ENCODE measurements at regions not wholly inside any gene's neighbourhood (a gene's known extent, or its start where the extent isn't known, plus 50 kb on each side); places are given as distances from the start of the nearest gene placed in this dataset.

- intact Hi-C loops (cut with DNase I; ENCODE audit: low total_unique reads) (no loop called here), in situ Hi-C loops (cut with MboI; ENCODE audit: low sequenced_read_pairs in 4 of 4) (no loop called here)
- no peaks in the 10 kb centered on the region for H3K27me3 ChIP-seq
- H3K4me3 ChIP-seq: no peak overlapping the region
- no peaks in the 10 kb centered on the region for H3K9me3 ChIP-seq
- no peaks in the 10 kb centered on the region for H3K36me3 ChIP-seq
- H3K27ac ChIP-seq: no peak overlapping the region
- ATAC-seq: no peak
- TF ChIP-seq POLR2A (IDR thresholded peaks at IDR 0.05): no peak
- TF ChIP-seq CTCF (IDR thresholded peaks at IDR 0.05 in 4 of 5, conservative IDR thresholded peaks at IDR 0.05 in 1 of 5): no peak
- H3K4me1 ChIP-seq: no peaks in the 10 kb centered on the region
- DNase-seq: no peak
Measured at GRCh38 chr5:161183559-161183958, 331.5 kb upstream of the ATP10B start.

DNA sequence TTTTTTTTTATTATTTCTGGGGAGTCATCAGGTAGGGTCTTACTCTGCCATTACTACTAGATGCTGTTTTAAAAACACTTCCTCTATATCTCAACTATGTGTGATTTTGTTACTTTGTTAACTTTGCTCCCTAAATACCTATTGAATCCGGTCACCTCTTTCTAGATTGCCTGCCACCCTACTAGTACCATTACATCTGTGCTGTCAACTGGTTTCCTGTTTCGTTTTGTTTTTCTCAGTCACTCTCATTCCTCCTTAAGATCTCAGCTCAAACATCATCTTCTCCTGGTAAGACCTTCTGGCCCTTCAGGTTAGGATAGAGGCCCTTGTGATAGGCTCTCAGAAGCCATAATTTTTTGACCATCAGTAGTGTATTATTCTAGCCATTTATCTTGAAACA, 324.2 kb upstream of the ATP10B start:
- no peak overlapping the region for H3K27ac ChIP-seq
- intact Hi-C loops (cut with DNase I; ENCODE audit: low total_unique reads) (no loop called here), in situ Hi-C loops (cut with MboI; ENCODE audit: low sequenced_read_pairs in 4 of 4) (no loop called here)
- no peaks in the 10 kb centered on the region for H3K4me1 ChIP-seq
- TF ChIP-seq POLR2A (IDR thresholded peaks at IDR 0.05) (no peak), CTCF (IDR thresholded peaks at IDR 0.05 in 4 of 5, conservative IDR thresholded peaks at IDR 0.05 in 1 of 5) (no peak)
- no peaks in the 10 kb centered on the region for H3K27me3 ChIP-seq
- ATAC-seq: no peak
- no peaks in the 10 kb centered on the region for H3K9me3 ChIP-seq
- H3K36me3 ChIP-seq: no peaks in the 10 kb centered on the region
- no peak overlapping the region for H3K4me3 ChIP-seq
- DNase-seq: no peak

DNA sequence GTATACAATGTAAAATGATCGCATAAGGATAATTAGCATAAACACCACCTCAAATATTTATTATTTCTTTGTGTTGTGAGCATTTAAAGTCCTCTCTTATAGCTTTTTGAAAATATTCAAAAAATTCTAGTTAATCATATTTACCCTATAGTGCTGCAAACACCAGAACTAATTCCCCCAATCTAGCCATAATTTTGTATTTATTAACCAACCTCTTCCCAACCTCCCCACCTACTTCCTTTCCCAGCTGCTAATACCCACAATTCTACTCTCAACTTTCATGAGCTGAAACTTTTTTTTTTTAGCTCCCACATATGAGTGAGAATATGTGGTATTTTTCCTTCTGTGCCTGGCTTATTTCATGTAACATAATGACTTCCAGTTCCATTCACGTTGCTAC, 317.8 kb upstream of the ATP10B start:
- in situ Hi-C loops (cut with MboI; ENCODE audit: low sequenced_read_pairs in 4 of 4): no loop called here
- intact Hi-C loops (cut with DNase I; ENCODE audit: low total_unique reads): no loop called here

DNA sequence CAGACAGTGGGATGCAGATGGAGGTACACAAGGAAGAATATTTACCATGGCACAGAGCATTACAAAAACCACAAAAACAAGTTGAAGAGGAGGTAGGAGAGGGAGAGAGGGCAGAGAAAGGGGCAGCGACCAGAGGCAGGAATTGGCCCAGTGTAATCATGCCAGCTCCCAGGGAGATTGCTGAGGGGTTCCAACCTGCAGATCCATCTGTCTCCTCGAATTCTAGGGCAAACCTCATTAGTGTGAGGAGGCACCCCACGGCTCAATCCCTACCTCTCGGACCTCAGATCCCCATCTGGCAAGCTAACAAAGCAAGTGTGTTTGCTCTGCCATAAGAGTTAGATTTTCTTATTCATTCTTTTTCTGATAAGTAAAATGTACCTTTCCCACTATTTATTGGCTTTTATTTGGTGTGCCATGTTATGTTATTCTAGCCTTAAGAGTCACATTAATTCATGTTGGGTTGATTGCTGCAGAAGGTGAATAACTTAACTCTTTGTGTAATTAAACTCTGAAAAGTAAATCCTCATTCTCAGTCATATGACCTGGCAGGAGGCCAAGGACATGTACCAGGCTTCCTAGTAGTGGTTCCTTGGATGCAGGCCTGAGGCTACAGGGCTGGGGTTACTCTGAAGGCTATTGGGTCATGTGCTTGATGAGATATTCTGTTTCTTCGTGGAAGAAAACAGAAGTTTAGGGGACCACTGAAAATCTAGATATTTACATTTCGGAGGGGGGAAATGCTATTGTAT, 315.2 kb upstream of the ATP10B start:
- in situ Hi-C loops (cut with MboI; ENCODE audit: low sequenced_read_pairs in 4 of 4): no loop called here
- intact Hi-C loops (cut with DNase I; ENCODE audit: low total_unique reads): no loop called here
- DNase-seq: no peak
- TF ChIP-seq POLR2A (IDR thresholded peaks at IDR 0.05): no peak
- no peak for TF ChIP-seq CTCF (IDR thresholded peaks at IDR 0.05 in 4 of 5, conservative IDR thresholded peaks at IDR 0.05 in 1 of 5)
- no peak overlapping the region for H3K27ac ChIP-seq
- no peaks in the 10 kb centered on the region for H3K36me3 ChIP-seq
- H3K4me3 ChIP-seq: no peak overlapping the region
- H3K27me3 ChIP-seq: no peaks in the 10 kb centered on the region
- no peaks in the 10 kb centered on the region for H3K9me3 ChIP-seq
- ATAC-seq: no peak
- H3K4me1 ChIP-seq: no peaks in the 10 kb centered on the region

More for the DNA sequence above, 317.8 kb upstream of the ATP10B start:
- TF ChIP-seq POLR2A (IDR thresholded peaks at IDR 0.05) (no peak), CTCF (IDR thresholded peaks at IDR 0.05 in 4 of 5, conservative IDR thresholded peaks at IDR 0.05 in 1 of 5) (no peak)
- Histone ChIP-seq H3K4me3 (no peak overlapping the region), H3K27me3 (no peaks in the 10 kb centered on the region), H3K4me1 (no peaks in the 10 kb centered on the region), H3K36me3 (no peaks in the 10 kb centered on the region), H3K9me3 (no peaks in the 10 kb centered on the region), H3K27ac (no peak overlapping the region)
- DNase-seq: no peak
- no peak for ATAC-seq
